COLO829 (cell line): ENCODE measurements at regions not wholly inside any gene's neighbourhood (a gene's known extent, or its start where the extent isn't known, plus 50 kb on each side); places are given as distances from the start of the nearest gene placed in this dataset.
"Not testable (repeated sequence)": the region's sequence is repeated elsewhere in the genome, so short reads cannot be mapped to it uniquely, and the experiment has no call there.

Experiments used
- DNase-seq: peaks from one replicate; pipeline ENCODE4 v3.0.0; 2012; ENCODE audit warnings: low spot score

DNA sequence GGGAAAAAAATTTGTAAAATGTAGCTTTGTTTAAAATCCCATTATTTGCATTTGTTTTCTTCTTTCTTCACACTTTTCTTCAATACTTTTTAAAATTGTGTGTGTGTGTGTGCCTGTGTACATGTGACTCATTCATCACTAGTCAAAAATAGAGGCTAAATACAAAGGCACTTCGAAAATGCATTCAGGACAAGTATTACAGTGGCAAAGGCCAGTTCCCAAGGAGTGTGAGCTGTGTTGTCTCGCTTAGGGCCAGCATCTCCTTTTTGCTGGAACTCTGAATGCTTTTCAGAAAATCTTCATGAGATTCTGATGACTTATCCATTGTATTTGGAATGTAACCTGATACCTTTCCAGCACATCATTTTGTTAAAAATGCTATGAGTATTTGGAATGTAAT is 288.5 kb upstream of the CNR1 start:
- DNase-seq = no peak

DNA sequence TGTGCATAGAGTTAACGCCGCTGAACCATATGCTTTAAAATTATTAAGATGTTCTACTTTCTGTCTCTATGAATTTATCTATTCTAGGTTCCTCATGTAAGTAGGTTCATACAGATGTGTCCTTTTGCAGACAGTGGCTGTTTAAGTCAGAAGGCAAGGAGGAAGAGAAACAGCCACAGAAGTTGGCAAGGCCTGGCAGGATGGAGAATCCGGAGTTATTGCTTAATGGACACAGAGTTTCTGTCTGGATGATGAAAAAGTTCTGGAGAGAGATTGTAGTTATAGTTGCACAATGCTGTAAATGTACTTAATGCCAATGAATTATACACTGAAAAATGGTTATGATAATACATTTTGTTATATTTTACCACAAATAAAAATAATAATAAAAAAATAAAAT is 283.6 kb upstream of the CNR1 start:
- DNase-seq = no peak

DNA sequence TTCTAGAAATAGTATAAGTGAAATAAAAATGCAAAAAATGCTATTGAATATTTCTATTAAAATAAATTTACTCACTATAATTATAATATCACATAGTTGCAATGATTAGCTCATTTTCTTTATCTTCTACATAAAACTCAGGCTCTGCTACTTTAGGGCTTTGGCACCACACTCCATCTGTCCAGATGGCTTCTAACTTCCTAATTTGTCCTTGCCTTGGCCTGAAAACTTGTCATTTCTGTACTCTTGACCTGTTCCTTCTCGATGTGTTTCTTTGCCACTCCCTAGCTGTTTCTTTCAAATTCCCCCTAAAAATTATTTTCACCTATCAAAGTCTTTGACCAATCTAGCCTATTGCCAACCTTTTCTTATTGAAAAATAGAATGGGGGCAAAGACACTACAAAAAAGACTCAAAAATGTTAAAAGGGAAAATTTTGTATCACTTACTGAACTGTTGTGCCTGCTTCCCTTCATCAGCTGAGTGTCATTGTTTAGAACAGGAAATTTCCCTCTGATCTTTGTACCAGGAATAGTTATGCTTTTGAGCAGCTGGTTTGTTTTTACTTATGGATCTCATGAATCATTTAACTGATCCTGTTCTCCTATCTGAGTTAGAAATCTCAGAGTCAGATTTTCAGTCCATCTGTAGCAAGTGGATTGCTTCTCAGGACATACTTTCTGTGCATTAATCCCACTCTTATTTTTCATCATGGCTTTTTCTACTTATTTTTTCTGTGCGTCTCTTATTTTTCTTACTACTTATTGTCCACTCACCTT is 279.2 kb upstream of the CNR1 start:
- DNase-seq = no peak

DNA sequence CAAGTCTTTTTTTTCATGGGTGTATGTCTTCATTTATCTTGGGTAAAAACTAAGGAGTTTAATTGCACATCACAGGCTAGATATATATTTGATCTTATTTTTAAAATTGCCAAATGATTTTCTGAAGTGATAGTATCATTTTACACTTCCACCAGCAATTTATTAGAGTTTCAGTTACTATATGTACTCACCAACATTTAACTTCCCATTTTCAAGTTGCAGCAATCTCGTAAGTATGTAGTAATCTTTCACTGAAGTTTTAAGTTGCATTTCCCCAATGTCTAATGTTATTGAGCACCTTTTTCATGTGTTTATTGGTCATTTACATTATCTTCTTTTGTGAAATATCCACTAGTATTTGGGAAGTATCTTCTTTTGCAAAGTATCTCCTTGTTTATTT is 277.4 kb upstream of the CNR1 start:
- DNase-seq = no peak

DNA sequence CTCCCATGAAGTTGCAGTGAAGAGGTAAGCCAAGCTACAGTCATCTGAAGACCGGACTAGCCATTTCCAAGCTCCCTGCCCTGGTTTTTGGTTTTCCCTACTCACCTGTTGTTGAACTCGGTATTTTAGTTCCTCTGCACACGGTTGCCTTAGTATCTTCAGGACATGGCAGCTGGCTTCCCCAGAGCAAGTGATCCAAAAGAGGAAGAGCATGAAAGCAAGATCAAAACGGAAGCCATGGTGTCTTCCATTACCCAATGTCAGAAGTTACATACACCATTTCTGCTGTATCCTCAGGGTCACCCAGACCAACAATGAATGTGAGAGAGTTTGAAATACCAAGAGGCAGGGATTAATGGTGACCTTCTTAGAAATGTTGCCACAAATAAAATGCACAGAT is 276.6 kb upstream of the CNR1 start:
- no peak for DNase-seq

DNA sequence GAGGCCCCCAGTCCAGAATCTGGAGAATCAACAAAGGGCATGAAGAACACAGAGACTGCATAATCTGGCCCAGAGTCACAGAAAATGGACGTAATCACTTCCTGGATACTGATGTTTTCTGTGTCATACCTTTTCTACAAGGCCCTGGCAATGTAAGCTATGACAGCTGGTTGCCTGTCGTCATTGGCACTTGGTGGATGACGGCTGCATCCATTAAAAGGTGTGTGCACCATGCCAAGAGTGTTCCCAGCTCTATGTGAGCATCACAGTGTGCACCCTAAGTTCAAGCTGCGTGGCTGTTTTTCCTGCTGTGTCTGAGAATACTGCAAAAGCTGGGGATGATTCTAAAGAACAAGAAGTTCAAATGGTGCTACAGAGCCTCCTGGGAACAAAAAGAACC is 275.2 kb upstream of the CNR1 start:
- no peak for DNase-seq

DNA sequence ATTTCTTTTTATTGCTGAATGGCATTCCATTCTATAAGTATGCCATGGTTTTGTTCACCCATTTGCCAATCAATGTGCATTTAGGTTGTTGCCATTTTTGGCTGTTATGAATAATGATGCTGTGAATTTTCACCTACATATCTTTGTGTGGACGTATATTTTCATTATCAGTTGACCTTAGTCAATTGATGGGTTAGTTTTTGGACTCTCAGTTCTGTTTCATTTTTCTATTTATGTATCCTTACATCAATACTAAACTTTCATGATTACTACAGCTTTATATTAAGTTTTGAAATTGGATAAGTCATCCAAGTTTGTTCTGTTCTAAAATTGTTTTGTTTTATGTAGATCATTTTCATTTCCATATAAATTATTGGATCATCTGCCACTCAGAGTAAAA is 261.9 kb upstream of the CNR1 start:
- DNase-seq = no peak

DNA sequence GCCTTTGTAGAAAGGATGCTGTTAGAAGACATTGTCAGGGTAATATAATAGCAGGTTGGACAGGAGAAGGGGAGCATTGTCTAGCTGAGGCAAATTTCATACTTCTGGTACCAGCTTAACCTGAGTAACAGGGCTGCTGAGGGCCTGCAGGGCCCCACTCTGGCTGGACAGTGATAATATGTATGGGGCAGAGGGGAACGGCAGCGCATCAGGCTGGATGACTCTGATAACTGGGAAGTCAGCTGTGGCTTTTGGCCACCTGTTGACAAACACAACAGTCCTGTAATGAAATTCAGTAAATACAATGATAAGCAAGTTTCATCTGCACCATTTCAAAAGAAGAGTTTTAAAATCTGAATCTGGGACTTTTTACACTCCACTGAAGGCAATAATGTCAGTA is 259.9 kb upstream of the CNR1 start:
- DNase-seq = no peak

DNA sequence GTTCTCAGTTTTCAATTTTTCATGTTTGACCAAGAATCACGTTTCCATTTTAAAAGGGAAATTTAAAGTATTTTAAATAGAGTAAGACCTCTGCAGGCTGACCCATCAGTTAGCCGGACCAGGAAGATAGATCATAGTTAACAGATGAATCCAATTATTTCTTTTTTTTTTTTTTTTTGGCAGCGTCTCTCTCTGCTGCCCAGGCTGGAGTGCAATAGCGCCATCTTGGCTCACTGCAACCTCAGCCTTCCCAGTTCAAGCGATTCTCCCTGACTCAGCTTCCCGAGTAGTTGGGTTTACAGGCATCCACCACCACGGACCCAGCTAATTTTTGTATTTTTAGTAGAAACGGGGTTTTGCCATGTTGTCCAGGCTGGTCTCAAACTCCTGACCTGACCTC is 256.7 kb upstream of the CNR1 start:
- no peak for DNase-seq

DNA sequence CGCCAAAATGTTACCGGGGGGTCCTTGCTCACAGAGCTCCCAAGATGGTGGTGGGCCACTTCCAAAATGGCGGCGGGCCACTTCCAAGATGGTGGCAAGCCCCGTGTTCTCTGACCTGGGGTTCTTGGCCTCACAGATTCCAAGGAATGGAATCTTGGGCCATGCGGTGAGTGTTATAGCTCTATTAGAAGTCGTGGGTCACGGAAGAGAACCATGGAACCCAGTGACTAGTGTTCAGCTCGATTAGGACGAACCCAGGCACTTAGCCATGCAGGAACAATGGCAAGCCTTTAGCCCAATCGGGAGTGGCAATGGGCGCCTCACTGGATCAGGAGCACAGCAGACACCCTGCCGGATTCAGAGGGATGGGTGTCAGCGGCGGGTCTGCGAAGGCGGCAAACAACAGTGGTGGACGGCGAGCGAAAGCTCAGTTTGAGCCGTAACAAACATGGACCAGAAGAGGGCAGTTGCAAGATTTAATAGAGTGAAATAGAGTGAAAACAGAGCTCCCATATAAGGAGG is 254.9 kb upstream of the CNR1 start:
- not testable (repeated sequence) for DNase-seq

DNA sequence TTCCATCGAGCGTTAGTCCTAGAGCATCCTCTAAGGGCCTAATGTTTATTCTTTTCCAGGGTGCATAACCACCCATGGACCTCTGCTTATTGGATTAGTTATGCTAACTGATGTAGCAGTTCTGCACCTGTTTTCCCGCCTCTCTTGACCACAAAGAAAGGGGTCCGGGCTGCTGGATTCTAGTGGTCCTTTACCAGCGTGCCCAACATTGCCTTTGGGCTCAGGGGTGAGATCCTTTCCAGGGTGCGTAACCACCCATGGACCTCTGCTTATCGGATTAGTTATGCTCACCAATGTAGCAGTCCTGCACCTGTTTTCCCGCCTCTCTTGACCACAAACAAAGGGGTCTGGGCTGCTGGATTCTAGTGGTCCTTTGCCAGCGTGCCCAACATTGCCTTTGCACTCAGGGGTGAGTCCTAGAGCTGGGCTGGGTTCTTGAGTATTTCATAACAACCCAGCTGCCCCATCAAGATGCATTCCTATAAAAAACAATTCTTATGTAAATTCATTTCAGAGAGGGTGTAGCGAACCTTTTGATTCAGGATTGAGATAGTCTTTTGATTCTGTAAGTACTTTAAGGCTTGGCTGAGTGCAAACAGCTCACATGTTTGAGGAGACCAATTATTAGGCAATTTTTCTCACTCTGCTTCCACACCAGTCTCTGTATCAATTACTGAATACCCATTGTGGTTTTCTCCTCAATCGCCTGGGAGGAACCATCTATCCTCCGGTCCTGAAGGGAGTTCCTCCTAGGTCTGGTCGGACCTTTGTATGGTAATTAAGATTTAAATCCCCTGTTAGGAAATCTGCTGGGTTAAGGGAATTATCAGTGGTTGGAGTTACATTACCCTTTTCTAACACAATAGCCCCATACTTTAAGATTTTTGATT is 253.0 kb upstream of the CNR1 start:
- DNase-seq = not testable (repeated sequence)

DNA sequence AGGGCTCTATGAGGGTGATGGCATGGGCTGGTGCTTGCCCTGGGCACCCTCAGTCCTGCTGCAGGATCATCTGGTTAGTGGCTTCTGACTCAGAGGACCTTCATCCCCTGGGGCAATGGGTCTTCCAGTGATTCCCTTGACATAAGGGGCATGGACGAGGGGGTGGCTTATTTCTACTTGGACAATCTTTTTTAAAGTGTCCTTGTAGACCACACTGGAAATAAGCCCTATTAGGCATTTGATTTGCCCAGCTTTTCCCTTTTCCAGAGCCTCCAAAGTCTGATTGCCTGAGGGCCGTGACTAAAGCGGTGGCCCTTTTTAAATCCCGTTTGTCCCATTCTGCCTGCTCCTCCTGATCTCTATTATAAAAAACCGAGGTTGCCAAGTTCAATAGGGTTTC is 251.2 kb upstream of the CNR1 start:
- DNase-seq = not testable (repeated sequence)

DNA sequence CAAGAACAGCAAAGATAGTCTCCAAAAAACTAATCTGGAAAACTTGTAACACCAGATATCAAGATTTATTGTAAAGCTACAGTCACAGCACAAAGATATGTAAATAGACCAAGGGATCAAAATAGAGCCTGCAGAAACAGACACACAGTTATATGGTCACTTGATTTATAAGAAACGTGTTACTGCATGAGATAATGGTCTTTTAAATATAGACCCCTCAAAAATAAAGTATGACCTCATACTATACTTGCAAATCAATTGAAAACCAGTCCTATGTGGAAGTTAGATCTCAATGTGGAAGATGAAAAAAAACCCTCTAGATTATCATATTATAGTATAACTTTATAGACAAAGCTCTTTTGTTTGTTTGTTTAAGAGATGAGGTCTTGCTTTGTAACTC is 247.3 kb upstream of the CNR1 start:
- no peak for DNase-seq

DNA sequence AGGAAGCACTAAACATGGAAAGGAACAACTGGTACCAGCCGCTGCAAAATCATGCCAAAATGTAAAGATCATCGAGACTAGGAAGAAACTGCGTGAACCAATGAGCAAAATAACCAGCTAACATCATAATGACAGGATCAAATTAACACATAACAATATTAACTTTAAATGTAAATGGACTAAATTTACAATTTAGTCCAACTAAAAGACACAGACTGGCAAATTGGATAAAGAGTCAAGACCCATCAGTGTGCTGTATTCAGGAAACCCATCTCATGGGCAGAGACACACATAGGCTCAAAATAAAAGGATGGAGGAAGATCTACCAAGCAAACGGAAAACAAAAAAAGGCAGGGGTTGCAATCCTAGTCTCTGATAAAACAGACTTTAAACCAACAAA is 242.2 kb upstream of the CNR1 start:
- not testable (repeated sequence) for DNase-seq

DNA sequence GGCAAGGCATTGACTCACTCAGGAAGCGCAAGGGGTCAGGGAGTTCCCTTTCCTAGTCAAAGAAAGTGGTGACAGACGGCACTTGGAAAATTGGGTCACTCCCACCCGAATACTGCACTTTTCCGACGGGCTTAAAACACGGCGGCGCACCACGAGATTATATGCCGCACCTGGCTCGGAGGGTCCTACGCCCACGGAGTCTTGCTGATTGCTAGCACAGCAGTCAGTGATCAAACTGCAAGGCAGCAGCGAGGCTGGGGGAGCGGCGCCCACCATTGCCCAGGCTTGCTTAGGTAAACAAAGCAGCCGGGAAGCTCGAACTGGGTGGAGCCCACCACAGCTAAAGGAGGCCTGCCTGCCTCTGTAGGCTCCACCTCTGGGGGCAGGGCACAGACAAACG is 240.5 kb upstream of the CNR1 start:
- DNase-seq = not testable (repeated sequence)

DNA sequence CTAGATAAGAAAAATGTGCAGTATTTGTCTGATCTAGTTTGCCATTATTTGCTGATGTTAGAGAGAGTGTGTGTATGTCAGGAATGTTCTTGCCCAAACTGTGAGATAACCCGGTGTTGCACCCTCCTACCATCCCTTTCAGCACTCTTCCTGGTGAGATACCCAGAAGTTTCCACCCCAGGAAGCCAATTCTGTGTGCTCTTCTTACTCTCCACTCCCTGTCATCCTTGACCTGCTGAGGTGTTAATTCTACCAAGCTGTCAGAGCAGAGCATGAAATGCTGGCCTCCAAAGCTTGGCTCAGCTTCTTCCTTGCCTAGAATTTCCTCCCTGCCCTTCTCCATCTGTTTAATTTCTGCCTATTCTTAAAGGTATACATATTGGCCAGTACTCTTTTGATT is 237.3 kb upstream of the CNR1 start:
- DNase-seq = no peak

DNA sequence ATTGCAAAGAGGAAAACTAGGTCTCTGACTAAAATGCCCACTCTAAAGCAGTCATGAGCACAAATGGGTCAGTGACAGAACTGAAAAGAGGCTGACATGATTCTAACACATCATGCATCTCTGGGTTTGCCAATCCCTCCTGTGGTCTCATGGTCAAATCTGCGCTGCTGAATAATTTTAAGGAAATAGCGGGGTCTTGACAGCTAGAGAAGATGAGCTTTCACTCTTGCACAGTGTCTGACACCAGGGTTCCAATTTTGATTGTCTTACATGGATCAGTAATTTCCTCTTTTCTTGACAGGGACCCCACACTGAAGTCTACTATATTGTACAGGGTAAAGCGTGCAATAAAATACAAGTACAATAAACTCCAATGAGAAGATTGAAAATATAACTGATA is 236.8 kb upstream of the CNR1 start:
- no peak for DNase-seq

DNA sequence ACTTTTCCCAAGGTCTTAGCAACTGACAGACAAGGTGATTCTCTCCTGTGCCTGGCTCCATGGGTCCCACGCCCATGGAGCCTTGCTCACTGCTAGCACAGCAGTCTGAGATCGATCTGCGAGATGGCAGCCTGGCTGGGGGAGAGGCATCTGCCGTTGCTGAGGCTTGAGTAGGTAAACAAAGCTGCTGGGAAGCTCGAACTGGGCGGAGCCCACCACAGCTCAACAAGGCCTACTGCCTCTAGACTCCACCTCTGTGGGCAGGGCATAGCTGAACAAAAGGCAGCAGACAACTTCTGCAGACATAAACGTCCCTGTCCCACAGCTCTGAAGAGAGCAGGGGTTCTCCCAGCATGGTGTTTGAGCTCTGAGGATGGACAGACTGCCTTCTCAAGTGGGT is 224.9 kb upstream of the CNR1 start:
- not testable (repeated sequence) for DNase-seq

DNA sequence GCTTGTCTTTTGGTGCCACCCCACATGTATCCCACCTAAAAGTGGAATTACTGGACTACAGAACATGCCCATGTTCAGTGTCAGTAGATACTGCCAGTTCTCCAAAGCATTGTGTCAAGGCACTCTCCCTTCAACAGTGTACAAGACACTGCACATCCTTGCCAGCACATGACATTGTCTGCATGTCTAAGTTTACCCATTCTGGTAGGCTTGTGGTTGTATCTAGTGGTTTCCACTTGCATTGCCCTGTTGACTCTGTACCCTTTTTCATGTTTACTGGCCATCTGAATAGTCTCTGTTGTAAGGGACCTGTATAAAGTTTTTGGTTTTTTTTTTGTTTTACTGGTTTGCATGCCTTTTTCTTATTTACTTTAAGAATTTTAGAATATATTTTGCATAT is 222.4 kb upstream of the CNR1 start:
- no peak for DNase-seq

DNA sequence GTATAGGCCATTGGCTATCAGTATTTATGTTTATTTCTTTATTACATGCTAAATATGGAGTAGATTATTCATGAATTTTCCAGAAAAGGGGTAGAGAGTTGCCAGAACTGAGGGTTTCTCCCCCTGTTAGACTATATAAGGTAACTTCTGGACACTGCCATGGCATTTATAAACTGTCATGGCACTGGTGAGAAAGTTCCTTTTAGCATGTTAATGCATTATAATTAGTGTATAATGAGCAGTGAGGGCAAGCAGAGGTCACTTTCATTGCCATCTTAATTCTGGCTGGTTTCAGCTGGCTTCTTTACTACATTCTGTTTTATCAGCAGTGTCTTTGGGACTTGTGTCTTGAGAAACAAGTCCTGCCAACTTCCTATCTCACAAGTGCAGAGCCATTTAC is 220.0 kb upstream of the CNR1 start:
- no peak for DNase-seq

DNA sequence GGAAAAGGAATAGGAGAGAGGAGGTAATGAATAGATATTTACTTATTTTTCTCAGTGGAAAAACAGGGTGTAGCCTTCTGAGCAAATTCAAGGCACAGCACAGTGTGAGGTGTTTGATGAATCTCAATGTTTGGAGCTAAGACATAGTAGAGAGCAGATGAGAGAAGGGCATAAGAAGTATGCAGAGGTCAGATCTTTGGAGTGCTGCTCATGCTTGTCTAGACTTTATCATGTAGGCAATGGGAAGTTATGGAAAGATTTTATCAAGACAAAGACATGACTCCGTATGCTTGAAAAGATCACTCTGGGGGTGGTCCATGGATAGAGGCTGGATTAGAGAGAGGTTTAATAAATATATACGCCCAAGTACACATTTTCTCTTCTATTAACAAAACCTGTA is 217.0 kb upstream of the CNR1 start:
- DNase-seq = no peak

DNA sequence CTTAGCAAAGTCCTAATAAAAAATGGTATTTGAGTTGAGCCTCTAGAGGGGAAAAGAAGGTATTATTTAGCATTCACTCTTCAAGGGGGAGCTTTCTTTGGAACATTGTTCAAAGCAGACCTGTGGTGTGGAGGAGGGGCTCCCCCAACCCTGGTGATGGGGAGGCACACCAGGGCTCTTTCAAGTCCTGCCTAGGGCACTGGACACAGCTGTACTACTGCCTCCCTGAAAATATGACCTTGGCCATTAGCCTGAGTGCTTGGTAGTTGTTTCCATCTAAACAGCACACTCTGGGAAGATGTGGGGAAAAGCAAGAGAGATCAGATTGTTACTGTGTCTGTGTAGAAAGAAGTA is 215.1 kb upstream of the CNR1 start:
- DNase-seq = no peak

DNA sequence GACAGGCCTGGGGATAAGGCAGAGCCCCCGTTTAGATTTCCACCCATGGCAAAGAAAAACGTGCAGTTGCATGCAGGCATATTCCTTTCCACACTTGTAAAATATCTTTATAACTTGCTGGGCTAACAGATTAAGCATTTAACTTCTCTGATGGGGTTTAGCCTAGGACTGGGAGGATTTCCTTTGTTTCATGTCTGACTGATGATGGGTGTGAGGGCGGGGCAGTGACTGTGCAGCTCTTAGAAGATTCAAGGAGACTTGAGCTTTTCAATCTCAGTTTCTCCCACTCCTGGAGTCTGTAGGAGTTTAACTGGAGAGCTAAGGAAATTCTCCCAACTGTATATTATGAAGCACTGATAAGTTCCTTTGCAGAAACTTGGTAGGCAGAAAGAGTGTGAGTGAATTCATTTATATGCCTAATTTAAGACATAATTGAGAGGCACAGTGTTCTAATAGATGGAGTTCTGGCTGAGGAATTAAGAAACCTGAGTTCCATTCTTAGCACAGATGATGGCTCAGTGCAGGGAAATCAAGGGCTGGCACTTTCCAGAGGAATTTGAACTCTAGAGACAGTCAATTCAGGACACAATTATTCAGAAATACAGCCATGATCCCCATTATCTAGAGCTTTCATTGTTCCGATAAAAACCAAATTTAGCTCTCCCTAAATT is 214.6 kb upstream of the CNR1 start:
- DNase-seq = no peak
